ENCODE measurements at regions not wholly inside any gene's neighbourhood (a gene's known extent, or its start where the extent isn't known, plus 50 kb on each side); places are given as distances from the start of the nearest gene placed in this dataset.

DNA sequence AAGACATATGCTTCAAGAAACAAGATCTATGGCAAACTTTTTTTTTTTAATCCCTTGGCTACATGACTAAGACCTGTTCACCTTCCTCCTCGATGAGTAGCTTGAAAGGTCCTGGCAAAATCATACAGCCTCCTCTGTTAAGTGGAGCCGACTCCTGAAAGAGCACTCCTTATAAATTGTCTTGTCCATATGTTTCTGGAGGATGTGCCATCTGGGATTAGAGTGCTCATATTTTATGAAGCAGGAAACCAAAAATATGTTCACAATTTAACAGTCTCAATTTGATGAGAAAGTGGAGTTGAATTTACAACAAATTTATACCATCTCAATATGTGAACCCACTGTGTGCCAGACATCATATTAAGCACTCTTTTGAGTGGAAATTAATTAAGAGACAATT, 912.1 kb upstream of the FAT3 start:
- no peak for ATAC-seq
- Mint-ChIP-seq H3K36me3 (0 out of 2 replicates have a peak, but pooled peaks cover 2% of the 10 kb centered on the region), H3K9me3 (peaks cover 6% of the 10 kb centered on the region), H3K4me3 (no peak overlapping the region), H3K27ac (no peak overlapping the region), H3K27me3 (ENCODE audit: low read depth) (no peaks in the 10 kb centered on the region), H3K4me1 (no peaks in the 10 kb centered on the region)
- no peak for DNase-seq (ENCODE audit: low spot score)
- TF ChIP-seq NFATC4 (CRISPR knock-in tag; IDR thresholded peaks at IDR 0.05) (no peak), PRRX2 (CRISPR knock-in tag; IDR thresholded peaks at IDR 0.05) (no peak), CREB1 (CRISPR knock-in tag; IDR thresholded peaks at IDR 0.05) (no peak), EMX1 (CRISPR knock-in tag; IDR thresholded peaks at IDR 0.05) (no peak)
- TF ChIP-seq, protein P1, sequence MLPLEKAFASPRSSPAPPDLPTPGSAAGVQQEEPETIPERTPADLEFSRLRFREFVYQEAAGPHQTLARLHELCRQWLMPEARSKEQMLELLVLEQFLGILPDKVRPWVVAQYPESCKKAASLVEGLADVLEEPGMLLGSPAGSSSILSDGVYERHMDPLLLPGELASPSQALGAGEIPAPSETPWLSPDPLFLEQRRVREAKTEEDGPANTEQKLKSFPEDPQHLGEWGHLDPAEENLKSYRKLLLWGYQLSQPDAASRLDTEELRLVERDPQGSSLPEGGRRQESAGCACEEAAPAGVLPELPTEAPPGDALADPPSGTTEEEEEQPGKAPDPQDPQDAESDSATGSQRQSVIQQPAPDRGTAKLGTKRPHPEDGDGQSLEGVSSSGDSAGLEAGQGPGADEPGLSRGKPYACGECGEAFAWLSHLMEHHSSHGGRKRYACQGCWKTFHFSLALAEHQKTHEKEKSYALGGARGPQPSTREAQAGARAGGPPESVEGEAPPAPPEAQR (CRISPR knock-in tag; IDR thresholded peaks at IDR 0.05) = no peak
- TF ChIP-seq, protein P2, sequence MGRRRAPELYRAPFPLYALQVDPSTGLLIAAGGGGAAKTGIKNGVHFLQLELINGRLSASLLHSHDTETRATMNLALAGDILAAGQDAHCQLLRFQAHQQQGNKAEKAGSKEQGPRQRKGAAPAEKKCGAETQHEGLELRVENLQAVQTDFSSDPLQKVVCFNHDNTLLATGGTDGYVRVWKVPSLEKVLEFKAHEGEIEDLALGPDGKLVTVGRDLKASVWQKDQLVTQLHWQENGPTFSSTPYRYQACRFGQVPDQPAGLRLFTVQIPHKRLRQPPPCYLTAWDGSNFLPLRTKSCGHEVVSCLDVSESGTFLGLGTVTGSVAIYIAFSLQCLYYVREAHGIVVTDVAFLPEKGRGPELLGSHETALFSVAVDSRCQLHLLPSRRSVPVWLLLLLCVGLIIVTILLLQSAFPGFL (CRISPR knock-in tag; IDR thresholded peaks at IDR 0.05; ENCODE audit: borderline replicate concordance) = no peak
- CTCF ChIA-PET = no interaction called here
- POLR2A ChIA-PET = no interaction called here

DNA sequence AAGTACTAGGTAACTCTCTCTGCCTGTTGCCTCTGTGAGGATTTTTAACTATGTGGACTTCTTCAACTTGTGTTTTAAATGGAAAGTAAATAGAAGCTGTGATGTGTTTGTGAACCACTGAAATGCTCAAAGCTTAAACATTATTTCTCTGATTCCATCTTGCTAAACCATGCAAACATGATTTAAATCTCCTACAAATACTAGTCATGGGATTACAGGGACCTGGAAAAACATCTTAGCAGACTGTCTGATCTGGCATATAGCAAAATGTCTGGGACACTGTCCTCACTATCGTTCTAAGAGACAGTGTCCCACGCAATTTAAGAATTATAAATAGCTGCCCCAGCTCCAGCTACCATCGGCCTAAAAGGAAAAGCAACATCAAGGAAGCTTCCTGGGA, 914.5 kb upstream of the FAT3 start:
- POLR2A ChIA-PET = no interaction called here
- CTCF ChIA-PET = interaction anchor here (1.2 kb wide), 1 partner anchor 137 kb away, joined by 3 read pairs; no protein-coding TSS in a partner anchor
- H3K27ac Mint-ChIP-seq = no peak overlapping the region
- H3K27me3 Mint-ChIP-seq (ENCODE audit: low read depth) = no peaks in the 10 kb centered on the region
- H3K4me3 Mint-ChIP-seq = no peak overlapping the region
- ATAC-seq = no peak
- peaks cover 9% of the 10 kb centered on the region for H3K4me1 Mint-ChIP-seq
- no peak for DNase-seq (ENCODE audit: low spot score)
- peaks cover 6% of the 10 kb centered on the region for H3K9me3 Mint-ChIP-seq
- TF ChIP-seq, protein P3, sequence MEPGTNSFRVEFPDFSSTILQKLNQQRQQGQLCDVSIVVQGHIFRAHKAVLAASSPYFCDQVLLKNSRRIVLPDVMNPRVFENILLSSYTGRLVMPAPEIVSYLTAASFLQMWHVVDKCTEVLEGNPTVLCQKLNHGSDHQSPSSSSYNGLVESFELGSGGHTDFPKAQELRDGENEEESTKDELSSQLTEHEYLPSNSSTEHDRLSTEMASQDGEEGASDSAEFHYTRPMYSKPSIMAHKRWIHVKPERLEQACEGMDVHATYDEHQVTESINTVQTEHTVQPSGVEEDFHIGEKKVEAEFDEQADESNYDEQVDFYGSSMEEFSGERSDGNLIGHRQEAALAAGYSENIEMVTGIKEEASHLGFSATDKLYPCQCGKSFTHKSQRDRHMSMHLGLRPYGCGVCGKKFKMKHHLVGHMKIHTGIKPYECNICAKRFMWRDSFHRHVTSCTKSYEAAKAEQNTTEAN (CRISPR knock-in tag; IDR thresholded peaks at IDR 0.05) = no peak
- TF ChIP-seq, protein P4, sequence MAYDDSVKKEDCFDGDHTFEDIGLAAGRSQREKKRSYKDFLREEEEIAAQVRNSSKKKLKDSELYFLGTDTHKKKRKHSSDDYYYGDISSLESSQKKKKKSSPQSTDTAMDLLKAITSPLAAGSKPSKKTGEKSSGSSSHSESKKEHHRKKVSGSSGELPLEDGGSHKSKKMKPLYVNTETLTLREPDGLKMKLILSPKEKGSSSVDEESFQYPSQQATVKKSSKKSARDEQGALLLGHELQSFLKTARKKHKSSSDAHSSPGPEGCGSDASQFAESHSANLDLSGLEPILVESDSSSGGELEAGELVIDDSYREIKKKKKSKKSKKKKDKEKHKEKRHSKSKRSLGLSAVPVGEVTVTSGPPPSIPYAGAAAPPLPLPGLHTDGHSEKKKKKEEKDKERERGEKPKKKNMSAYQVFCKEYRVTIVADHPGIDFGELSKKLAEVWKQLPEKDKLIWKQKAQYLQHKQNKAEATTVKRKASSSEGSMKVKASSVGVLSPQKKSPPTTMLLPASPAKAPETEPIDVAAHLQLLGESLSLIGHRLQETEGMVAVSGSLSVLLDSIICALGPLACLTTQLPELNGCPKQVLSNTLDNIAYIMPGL (CRISPR knock-in tag; IDR thresholded peaks at IDR 0.05) = no peak
- TF ChIP-seq GTF2I (CRISPR knock-in tag; conservative IDR thresholded peaks at IDR 0.05) = no peak
- no peak for TF ChIP-seq NFE2L1 (CRISPR knock-in tag; IDR thresholded peaks at IDR 0.05)
- 0 out of 2 replicates have a peak, but pooled peaks cover 2% of the 10 kb centered on the region for H3K36me3 Mint-ChIP-seq

DNA sequence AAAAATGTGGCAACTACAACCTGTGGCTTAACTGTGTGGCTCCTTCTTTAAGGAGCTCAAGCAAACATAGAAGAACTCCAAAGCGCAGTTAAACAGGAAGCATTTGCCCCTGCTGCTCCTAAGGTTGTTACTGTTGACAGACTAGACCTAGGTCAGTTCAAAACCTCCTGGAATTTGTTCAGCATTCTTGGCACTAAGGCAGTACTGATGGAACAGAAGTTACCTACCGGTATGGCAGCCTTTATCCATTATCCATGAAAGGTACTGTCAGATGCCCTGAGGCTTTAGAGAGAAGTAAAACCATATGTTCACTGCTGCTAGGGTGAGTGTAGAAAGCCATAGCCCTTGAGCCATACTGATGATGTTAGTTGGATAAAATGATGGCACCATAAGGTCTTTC, 916.5 kb upstream of the FAT3 start:
- peaks cover 12% of the 10 kb centered on the region for H3K4me1 Mint-ChIP-seq
- no peak overlapping the region for H3K27ac Mint-ChIP-seq
- peaks cover 6% of the 10 kb centered on the region for H3K9me3 Mint-ChIP-seq
- ChIA-PET POLR2A (no interaction called here), CTCF (interaction anchor here (0.6 kb wide), 1 partner anchor 130 kb away, joined by 3 read pairs; no protein-coding TSS in a partner anchor)
- no peak overlapping the region for H3K4me3 Mint-ChIP-seq
- H3K36me3 Mint-ChIP-seq = 0 out of 2 replicates have a peak, but pooled peaks cover 2% of the 10 kb centered on the region
- H3K27me3 Mint-ChIP-seq (ENCODE audit: low read depth) = no peaks in the 10 kb centered on the region
- ATAC-seq = no peak
- TF ChIP-seq ZNF219 (CRISPR knock-in tag; IDR thresholded peaks at IDR 0.05; ENCODE audit: borderline replicate concordance) (no peak), CREB1 (CRISPR knock-in tag; IDR thresholded peaks at IDR 0.05) (no peak), ZBTB21 (CRISPR knock-in tag; IDR thresholded peaks at IDR 0.05; ENCODE audit: borderline replicate concordance) (no peak), SOX15 (CRISPR knock-in tag; IDR thresholded peaks at IDR 0.05) (no peak)
- TF ChIP-seq, protein P5, sequence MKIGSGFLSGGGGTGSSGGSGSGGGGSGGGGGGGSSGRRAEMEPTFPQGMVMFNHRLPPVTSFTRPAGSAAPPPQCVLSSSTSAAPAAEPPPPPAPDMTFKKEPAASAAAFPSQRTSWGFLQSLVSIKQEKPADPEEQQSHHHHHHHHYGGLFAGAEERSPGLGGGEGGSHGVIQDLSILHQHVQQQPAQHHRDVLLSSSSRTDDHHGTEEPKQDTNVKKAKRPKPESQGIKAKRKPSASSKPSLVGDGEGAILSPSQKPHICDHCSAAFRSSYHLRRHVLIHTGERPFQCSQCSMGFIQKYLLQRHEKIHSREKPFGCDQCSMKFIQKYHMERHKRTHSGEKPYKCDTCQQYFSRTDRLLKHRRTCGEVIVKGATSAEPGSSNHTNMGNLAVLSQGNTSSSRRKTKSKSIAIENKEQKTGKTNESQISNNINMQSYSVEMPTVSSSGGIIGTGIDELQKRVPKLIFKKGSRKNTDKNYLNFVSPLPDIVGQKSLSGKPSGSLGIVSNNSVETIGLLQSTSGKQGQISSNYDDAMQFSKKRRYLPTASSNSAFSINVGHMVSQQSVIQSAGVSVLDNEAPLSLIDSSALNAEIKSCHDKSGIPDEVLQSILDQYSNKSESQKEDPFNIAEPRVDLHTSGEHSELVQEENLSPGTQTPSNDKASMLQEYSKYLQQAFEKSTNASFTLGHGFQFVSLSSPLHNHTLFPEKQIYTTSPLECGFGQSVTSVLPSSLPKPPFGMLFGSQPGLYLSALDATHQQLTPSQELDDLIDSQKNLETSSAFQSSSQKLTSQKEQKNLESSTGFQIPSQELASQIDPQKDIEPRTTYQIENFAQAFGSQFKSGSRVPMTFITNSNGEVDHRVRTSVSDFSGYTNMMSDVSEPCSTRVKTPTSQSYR (CRISPR knock-in tag; IDR thresholded peaks at IDR 0.05) = no peak
- no peak for DNase-seq (ENCODE audit: low spot score)
